NCI-H2081 (cell line): ENCODE measurements at regions not wholly inside any gene's neighbourhood (a gene's known extent, or its start where the extent isn't known, plus 50 kb on each side); places are given as distances from the start of the nearest gene placed in this dataset.
A peak's percentile ranks its signal among the peaks of the same experiment; 100 is the strongest.
"Not testable (repeated sequence)": the region's sequence is repeated elsewhere in the genome, so short reads cannot be mapped to it uniquely, and the experiment has no call there.

Source experiments
- DNase-seq, 2 experiments: peaks; one replicate each; lab custom pipeline; 2025; lab: John Stamatoyannopoulos, UW

DNA sequence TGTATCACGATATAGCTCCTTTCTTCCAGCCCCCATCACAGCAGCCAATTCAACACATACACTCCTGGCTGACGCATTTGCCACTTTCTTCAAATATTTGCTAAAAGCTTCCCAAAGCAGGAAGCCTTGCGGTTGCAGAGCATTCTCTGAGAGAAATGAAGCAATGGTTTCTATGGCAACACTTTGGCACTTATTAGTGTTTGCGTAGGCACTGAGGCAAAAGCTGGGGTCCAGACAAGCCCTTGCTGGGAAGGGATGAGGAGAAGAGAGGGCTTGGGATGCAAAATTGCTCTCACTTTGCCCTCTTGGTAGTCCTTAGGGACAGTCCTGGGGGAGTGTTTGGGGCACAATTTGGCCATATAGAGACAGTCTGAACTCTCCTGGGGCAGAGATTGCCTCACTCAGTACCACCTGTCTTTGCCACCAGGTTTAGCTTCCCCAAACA lies 55.0 kb upstream of the PAK3 start:
- peak; percentile 22 to 24 for DNase-seq

DNA sequence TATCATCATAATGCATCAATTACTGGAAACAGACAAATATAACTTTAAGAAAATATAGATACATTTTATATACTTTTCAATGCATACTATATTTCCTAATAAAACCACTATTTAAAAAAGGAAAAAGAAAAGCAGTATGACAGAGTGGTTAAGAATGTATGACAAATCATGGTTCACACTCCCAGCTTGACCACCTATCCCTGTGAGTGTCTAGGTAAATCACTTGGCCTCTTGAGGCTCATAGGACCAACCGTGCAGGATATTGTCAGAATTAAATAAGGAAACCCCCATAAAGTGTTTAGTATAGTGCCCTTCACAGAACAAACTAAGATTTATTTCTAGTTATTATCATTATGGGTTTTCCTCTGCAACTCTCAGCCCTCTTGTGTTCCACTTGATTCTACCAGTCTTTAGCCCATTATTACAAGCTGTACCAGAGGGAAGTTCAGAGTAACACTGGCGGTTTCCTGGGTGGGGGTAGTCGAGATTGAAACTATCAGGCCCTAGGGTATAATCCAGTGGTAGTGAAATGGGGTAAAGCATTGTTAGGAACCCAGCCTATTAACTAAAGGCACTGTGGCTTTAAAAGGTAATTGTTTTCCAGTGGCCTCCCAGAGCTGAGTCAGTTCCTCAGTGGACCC lies 55.5 kb upstream of the PAK3 start:
- no peak for DNase-seq

DNA sequence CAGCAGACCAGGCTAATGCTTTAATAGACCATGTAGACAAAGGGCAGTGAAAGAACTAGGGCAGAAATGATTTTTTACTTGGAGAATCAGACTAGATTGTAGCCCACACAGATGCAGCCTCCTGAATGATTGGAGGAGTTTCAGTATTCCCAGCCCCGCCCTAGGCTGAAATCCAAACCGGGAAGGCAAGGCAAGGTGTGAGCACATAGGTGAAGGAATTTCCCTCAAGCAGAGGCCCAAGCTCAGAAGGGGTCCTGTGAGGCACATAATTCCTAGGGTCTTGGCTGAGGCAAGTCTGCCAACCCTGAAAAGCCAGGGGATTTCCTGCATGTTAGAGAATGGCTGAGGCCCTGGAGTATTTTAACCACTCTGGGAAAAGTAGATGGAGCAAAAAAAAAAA lies 56.4 kb upstream of the PAK3 start:
- DNase-seq = no peak

DNA sequence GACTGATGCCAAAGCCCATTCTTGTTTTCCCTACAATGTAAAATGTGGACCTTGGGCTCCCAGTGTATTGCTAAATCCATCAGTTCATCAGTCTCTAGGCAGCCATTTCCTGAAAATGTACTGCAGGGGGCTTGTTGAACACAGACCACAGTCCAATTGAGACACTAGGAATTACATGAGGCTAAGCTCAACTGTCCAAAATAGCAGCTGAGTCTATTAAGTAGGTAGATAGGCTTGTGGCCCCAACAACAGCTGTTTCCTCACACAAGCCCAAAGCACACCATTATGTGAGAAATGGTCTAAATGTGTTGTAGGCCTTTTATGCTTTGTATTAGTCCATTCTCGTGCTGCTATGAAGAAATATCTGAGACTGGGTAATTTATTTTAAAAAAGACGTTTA lies 60.0 kb upstream of the PAK3 start:
- DNase-seq = no peak

DNA sequence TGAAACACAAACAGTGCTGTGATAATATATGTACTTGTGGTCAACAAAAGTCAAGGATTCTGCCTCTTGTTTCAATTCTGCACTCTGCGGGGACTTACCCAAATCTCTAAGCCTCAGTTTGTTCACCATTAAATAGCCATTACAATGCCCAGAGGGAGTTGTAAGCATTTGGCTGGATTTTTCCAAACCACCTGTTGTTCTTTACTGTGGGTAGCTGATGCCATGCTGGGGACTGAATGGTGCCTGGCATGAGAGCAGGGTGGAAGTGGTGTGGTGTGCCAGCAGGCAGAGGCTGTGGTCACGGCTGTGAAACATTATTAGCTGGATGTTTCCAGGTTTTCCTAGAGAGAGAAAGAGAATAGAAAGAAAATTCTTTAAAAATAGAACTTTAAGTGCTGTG lies 60.7 kb upstream of the PAK3 start:
- peak; percentile 57 to 84 for DNase-seq

DNA sequence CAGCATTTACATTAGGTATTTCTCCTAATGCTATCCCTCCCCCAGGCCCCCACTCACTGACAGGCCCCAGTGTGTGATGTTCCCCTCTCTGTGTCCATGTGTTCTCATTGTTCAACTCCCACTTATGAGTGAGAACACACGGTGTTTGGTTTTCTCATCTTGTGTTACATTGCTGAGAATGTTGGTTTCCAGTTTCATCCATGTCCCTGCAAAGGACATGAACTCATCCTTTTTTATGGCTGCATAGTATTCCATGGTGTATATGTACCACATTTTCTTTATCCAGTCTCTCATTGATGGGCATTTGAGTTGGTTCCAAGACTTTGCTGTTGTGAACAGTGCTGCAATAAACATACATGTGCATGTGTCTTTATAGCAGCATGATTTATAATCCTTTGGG lies 73.0 kb upstream of the PAK3 start:
- DNase-seq = not testable (repeated sequence)

DNA sequence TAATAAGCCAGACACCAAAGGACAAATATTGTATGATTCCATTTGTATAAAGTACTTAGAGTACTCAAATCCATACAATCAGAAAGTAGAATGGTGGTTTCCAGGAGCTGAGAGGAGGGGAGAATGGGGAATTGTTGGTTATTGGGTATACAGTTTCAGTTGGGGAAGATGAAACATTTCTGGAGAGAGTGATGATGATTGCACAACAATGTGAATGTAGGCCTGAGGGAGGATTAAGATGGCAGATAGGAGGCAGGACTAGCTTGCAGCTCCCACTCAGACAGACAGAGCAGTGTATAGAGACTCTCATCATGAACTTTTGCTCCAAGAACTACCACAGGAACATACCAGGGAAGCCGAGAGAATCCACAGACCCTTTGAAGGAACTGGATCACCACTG lies 75.7 kb upstream of the PAK3 start:
- no peak for DNase-seq

DNA sequence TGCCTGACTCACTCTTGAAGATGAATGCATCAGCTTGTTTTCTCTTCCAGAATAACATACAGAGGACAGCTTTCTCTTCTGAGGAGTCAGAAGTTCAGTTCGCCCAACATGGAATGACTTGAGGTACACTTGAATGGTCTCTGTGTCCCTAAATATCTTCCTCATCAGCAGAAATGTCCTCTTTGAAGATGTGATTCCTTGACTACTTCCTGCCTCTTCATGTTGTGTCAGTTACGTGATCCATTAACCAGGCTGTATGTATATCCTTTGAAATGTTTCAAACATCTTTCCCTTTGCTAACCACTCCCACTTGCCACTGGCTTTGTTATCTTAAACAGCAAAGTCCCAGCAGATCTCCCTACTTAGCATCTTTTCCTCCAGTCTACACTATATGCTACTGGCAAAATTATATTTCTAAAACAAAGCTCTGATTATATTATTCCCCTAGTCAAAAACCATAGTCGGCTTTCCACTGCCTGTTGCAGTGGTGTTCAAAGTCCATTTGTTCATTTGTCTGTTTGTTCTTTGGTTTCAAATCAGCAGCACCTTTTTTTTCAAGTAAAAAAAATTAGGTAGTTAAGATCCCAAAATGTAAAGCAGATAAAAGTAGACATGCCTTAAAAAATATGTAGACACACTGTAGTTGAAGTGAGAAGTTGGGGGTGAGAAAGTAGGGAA lies 82.1 kb upstream of the PAK3 start:
- no peak for DNase-seq

DNA sequence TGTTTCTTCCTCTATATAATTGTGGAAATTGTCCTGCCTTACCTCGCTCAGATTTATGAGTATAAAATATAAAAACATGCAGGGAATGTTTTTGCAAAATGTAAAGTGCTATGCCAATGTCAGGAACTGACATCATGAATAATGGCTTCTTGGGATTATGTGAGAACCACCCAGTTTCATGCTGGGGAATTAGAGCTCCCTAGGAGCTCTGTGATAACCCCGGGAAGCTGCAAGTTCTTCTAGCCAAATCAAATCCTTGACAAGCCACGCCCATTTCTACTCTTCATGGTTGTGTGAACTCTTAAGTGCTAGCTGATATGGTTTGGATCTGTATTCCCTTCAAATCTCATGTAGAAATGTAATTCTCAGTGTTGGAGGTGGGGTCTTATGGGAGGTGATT lies 85.9 kb upstream of the PAK3 start:
- DNase-seq = no peak

DNA sequence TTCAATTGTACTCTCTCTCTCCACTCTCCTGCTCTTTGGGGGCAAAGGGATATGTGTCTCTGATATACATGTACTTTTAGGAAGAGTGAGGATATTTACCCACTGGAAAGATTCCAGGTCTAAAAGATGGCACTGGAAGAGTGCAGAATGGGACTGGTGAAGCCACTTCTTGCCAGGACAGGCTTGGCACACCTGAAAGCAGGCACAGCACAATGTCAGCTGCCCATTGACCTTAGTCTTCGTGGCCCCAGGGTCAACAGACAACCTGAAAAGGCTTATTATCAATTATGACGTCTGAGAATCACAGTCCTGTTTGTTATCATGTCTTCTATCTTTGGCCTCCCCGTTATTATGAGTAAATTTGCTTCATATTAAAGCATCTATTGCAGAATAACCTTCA lies 86.7 kb upstream of the PAK3 start:
- DNase-seq = no peak

DNA sequence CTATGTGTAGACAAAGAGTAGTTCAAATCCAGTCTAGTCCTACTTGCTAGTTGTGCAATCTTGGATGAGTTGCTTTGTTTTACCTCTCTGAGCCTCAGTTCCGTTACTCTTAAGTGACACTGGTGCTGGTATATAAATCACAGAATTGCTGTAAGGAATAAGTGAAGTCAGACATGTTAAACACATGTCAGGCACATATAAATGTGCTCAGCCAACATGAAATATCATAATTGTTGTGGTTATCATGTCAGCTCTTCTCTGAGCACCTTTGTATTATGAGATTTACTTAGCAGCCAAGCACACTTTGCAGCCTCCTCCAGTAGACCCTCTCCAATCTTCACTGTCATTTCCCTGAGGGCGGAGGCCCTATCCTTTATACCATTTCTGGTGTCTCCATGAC lies 87.9 kb upstream of the PAK3 start:
- no peak for DNase-seq

DNA sequence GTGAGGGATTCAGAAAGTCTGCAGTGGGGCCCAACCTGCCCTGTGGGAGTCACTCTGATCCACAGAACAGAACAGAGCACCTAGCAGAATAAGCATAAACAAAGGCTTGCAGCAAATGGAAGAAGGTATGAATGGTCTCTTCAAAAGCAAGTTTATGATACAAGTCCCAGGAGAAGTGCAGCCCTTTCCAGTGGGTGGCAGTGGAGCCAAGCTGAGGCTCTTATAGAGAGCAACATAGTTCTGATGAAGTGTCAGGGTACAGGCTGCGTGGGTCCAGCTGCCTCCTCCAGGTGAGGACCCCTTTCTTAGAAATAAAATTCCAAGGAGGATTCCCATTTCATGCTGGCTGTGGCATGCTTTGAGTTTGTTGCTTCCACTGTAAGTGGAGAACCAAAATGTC lies 88.8 kb upstream of the PAK3 start:
- DNase-seq = no peak

DNA sequence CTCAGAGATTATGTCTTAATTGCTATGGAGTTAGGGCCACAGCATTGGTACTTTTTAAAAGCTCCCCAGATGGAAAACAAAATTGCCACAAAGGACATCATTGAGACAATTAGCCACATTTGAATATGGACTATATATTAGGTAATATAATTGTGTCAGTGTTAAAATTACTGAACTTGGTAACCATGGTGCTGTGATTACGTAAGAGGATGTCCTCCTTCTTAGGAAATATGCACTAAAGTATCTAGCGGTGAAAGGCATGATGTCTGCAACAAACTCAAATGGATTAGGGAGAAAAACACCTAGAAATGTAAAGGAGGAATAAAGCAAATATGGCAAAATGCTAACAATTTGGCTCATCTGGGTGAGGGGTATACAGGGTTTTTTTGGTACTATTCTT lies 89.9 kb upstream of the PAK3 start:
- DNase-seq = no peak

DNA sequence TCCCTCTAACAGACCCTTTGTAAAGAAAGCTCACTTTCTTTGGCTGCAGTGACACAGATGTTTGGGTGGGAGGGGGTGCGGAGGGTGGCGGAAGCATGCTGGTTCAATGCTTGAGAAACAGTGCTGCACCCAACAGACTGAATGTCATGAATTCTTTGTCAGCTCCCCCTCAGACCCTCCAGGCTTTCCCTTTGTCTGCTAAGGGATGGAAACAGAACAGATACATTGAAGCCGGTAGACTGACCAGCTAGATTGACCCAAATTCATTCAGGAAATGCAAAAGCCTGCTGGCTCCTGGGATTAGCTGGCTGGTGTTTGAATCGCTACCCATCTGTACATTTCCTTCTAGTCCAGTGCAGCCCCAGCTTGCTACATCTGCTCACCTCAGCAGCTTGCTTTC lies 90.8 kb upstream of the PAK3 start:
- no peak for DNase-seq

DNA sequence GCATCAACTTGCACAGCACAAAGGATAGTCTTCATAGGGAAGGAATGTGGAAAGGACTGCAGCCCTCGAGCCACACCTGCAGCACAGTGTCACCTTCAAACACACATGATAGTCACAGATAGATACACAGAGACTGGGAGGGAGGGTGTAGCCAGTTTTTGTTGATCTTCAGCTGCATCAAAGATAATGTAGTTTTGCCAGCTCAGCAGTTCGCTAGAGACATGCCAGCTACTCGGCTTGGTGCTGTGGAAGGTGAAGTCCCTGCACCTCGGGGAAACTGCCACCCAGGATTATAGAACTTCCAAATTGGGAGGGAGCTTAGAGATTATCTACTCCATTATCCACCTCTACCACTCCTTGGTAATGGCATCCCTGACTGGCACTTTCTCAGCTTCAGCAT lies 92.9 kb upstream of the PAK3 start:
- DNase-seq = no peak

DNA sequence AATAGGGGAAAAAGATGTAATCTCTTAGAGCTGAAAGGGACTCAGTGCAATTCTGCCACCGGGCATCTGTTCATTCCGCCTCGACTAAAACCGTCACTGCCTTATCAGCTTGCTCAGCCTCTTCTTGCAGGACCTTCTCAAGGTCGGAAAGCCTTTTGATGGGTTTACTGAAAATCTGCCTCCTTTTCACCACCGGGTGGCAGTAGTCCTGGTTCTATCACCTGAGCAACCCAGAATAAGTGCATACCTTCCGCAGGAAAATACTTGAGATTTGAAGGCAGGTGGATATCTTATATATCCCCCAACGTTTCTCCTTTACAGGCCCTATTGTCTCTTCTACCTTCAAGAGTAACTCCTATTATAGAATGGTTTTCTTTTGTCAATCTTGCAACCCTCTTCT lies 103.4 kb upstream of the PAK3 start:
- peak; percentile 47 to 58 for DNase-seq

DNA sequence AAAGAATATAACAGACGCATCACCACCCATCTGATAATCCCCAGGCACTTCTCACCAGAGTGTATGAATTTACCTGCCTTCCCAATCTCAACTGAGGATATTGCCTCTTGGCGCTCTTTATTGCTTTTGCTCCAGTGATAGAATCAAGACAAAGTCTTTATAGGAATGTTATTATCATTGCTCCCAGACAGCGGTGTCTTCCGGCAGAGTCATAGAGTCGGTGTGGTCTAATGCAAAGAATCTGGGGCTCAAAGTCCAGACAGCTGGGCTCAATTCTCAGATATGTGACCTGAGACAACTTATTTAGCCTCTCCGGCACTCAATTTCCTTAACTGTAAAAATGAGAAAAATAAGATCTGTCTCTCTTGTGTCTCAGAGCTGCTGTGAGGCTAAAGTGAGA lies 106.1 kb upstream of the PAK3 start:
- no peak for DNase-seq

DNA sequence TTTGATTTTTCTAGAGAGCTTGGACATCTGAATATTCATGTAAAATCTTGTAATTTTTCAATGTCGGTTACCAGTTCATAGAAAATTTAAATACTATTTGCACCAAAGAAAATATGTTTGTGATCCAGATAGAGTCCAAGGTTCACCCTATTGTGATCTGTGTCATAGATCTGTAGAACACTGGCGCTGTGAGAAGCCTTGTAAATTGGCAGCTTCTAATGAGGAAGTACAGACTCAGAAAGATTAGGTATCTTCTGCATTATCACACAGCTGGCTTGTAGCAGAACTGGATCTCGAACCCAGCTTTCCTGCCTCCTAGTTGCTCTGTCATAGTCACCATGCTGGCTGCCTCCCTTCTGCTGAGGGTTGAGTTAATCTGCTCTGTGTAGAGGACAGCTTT lies 106.5 kb upstream of the PAK3 start:
- DNase-seq = no peak

DNA sequence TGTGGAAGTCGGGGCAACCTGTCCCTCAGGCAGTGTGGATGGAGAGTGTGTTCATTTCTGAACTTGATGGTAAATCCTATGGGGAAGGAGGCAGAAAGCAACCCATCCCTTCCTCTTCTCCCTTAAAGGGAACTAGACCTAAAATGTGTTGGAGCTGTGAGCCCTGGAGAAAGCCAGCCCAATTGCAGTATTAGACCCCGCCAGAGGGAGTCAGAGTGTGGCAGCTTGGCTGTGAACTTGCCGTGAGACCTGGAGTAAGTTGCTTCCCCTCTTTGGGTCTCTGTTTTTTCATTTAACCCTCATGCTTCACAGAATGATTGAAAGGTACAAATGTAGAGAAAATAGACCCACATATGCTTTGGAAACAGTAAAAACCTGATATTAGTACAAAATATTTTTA lies 108.7 kb upstream of the PAK3 start:
- DNase-seq = no peak

DNA sequence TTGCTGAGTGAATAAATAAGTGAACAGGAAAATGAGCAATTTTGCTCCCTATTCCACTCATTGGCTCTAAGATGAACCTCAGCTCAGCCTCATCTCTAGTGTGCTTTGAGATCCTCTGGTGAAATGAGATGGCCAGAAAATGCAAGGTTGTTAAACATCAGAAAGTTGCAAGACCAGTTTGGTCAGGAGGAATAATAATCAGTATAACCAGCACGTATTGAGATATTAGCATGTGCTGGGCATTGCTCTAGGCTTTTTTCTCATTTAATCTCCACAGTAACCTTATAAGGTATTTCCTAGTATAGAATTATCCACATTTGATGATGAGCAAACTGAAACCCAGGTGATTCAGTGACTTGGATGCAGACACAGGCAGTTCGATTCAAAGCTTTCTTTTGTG lies 110.5 kb upstream of the PAK3 start:
- no peak for DNase-seq

DNA sequence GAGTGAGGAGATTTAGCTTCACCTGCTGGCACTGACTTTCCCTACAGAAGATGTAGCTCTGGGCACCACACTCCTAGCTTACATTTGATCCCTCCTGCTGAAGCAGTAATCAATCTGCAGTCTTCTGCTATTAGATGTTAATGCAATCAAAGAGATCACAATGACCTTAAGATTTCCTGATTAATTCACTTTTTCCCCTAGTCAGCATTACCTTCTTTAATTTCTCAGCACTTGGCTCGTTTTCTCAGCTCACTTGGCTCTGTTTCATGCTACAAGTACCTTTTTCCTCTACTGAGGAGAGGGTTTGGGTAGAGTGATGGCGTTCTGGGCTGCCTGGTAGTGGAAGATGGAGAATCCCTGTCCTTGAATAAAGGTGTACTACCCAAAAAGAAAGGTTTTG lies 113.0 kb upstream of the PAK3 start:
- no peak for DNase-seq

DNA sequence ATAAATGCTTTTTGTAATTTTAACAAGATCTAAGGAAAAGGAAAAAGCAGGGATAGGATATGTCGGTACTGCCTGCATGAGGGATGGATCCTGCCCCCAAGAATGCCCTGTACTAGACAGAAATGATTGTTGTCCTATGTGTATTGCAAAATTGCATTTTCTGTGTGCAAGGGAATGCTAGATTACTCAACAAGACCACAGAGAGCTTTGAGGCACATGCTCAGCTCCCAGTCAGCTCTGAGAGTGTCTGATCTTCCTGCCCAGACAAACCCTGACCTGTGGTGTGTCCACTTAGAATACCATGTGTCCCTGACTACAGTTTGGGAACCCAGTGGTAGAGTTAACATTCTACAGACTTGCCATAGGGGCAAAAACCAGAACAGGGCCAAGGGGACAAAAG lies 129.2 kb upstream of the PAK3 start:
- no peak for DNase-seq

DNA sequence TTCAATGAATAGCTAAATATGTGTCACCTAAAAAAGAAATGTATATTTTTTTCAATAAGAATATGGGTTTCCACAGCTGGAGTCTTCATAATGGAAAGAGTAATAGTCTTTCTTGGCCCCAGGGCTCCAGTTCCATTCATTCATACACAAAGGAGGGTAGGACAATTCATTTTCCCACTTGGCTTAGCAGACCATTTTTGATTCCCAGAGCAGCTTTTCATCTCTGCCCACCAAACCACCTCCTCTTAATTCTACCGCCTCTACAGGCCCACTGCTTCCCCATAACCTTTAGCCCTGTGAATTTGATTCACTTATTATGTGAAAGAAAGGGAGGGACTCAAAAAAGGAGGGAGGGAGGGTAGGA lies 129.9 kb upstream of the PAK3 start:
- DNase-seq = peak in 1 of 2 experiments; percentile 15

DNA sequence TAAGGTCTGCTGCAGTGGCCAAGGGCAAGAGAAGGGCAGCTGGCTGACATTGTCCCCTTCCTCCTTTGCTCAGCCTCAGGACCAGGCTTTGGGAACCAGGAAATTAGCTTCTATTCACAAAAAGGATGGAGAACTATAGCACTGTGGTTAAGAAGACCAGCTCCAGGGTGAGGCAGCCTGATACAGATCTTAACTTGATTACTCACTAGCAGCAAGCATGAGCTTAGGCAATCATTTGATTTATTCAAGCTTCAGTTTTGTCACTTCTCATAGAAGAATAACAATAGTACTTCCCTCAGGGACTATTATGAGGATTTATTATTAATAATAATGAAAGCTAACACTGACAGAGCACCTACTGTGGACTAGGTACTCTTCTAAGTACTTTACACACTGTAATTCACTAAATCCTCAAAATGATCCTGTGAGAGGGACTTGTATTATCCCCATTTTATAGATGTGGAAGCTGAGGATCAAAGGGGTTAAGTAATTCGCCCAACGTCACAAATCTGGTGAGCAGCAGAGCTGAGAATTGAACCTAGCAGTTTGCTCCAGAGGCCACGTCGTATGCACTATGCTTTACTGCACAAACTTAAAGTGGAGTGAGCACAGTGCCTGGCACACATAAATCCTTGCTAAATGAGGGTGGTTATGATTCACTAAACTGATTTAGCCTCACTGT lies 130.4 kb upstream of the PAK3 start:
- DNase-seq = no peak
